HEK293T (cell line): ENCODE measurements at regions not wholly inside any gene's neighbourhood (a gene's known extent, or its start where the extent isn't known, plus 50 kb on each side); places are given as distances from the start of the nearest gene placed in this dataset.

Experiments used
- CTCF ChIA-PET: fragments of 350-600 bp; formaldehyde crosslinking; extraction: SDS; loops from one replicate; lab custom pipeline; 2021; ENCODE audit warnings: antibody characterized with exemption, inconsistent platforms; lab: Yijun Ruan, JAX
- POLR2A ChIA-PET: fragments of 350-600 bp; formaldehyde crosslinking; extraction: SDS; loops from one replicate; lab custom pipeline; 2020; ENCODE audit warnings: antibody characterized with exemption, inconsistent platforms; lab: Yijun Ruan, JAX
- DNase-seq: peaks from one replicate; pipeline ENCODE4 v3.0.0; 2012; ENCODE audit warnings: mixed read lengths; ENCODE audit errors: extremely low spot score
- ARNT ChIP-seq: fragments of 450-650 bp; IDR thresholded peaks from 2 replicates; pipeline ENCODE4 v1.6.1; 2017; ENCODE audit warnings: mild to moderate bottlenecking
- BHLHE40 ChIP-seq: fragments of 450-650 bp; IDR thresholded peaks from 2 replicates; pipeline ENCODE4 v1.6.1; 2016; ENCODE audit warnings: mild to moderate bottlenecking, moderate library complexity, borderline replicate concordance
- CTBP1 ChIP-seq: fragments of 450-650 bp; IDR thresholded peaks from 2 replicates; pipeline ENCODE4 v1.6.1; 2016; ENCODE audit warnings: borderline replicate concordance
- ELF4 ChIP-seq: fragments of 450-650 bp; IDR thresholded peaks from 2 replicates; pipeline ENCODE4 v1.6.1; 2017; ENCODE audit warnings: antibody characterized with exemption
- FOXA1 ChIP-seq: fragments of 450-650 bp; IDR thresholded peaks from 2 replicates; pipeline ENCODE4 v1.6.1; 2016; ENCODE audit warnings: mild to moderate bottlenecking
- FOXK2 ChIP-seq: fragments of 450-650 bp; IDR thresholded peaks from 2 replicates; pipeline ENCODE4 v1.6.1; 2016; ENCODE audit warnings: mild to moderate bottlenecking
- FOXM1 ChIP-seq: fragments of 450-650 bp; IDR thresholded peaks from 2 replicates; pipeline ENCODE4 v1.6.1; 2017; ENCODE audit warnings: mild to moderate bottlenecking, borderline replicate concordance
- HDGF ChIP-seq: fragments of 450-650 bp; IDR thresholded peaks from 2 replicates; pipeline ENCODE4 v1.6.1; 2017; ENCODE audit warnings: antibody characterized with exemption, borderline replicate concordance
- L3MBTL2 ChIP-seq: fragments of 450-650 bp; conservative IDR thresholded peaks from 2 replicates; pipeline ENCODE4 v1.6.1; 2016; ENCODE audit warnings: mild to moderate bottlenecking
- LEF1 ChIP-seq: fragments of 450-650 bp; IDR thresholded peaks from 2 replicates; pipeline ENCODE4 v1.6.1; 2017; ENCODE audit warnings: mild to moderate bottlenecking, borderline replicate concordance
- NFRKB ChIP-seq: fragments of 450-650 bp; IDR thresholded peaks from 2 replicates; pipeline ENCODE4 v1.6.1; 2016; ENCODE audit warnings: mild to moderate bottlenecking, moderate library complexity
- SP1 ChIP-seq: fragments of 450-650 bp; IDR thresholded peaks from 2 replicates; pipeline ENCODE4 v1.6.1; 2017
- SUZ12 ChIP-seq: fragments of 450-650 bp; IDR thresholded peaks from 2 replicates; pipeline ENCODE4 v1.6.1; 2016; ENCODE audit warnings: mild to moderate bottlenecking
- TARDBP ChIP-seq: fragments of 450-650 bp; IDR thresholded peaks from 2 replicates; pipeline ENCODE4 v1.6.1; 2016
- ZNF384 ChIP-seq: fragments of 450-650 bp; IDR thresholded peaks from 2 replicates; pipeline ENCODE4 v1.6.1; 2016
- TF ChIP-seq, protein P1 (sequence below): fragments of 450-650 bp; IDR thresholded peaks from 2 replicates; pipeline ENCODE4 v1.6.1; 2016

GRCh38 chr15:62824111-62825015 is 218.2 kb upstream of the TPM1 start:
- ChIA-PET CTCF (no interaction called here), POLR2A (no interaction called here)
- no peak for DNase-seq
- TF ChIP-seq ARNT: no peak

- no peak for DNase-seq
- TF ChIP-seq NFRKB: no peak
- TF ChIP-seq FOXA1: no peak
- TF ChIP-seq FOXK2: no peak
- no peak for TF ChIP-seq BHLHE40
- TF ChIP-seq ARNT: no peak
- TF ChIP-seq SP1: no peak
- no peak for TF ChIP-seq CTBP1
- TF ChIP-seq ZNF384: no peak
- TF ChIP-seq HDGF: no peak
- CTCF ChIA-PET: no interaction called here
- POLR2A ChIA-PET: no interaction called here
These were observed 217.4 kb upstream of the TPM1 start for GRCh38 chr15:62825191-62825590.

GRCh38 chr15:62826561-62826960 is 216.0 kb upstream of the TPM1 start:
- CTCF ChIA-PET: no interaction called here
- TF ChIP-seq ARNT: no peak
- no peak for TF ChIP-seq LEF1
- TF ChIP-seq FOXM1: no peak
- TF ChIP-seq, protein P1, sequence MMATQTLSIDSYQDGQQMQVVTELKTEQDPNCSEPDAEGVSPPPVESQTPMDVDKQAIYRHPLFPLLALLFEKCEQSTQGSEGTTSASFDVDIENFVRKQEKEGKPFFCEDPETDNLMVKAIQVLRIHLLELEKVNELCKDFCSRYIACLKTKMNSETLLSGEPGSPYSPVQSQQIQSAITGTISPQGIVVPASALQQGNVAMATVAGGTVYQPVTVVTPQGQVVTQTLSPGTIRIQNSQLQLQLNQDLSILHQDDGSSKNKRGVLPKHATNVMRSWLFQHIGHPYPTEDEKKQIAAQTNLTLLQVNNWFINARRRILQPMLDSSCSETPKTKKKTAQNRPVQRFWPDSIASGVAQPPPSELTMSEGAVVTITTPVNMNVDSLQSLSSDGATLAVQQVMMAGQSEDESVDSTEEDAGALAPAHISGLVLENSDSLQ: no peak
- TF ChIP-seq L3MBTL2: no peak
- no peak for TF ChIP-seq HDGF
- TF ChIP-seq NFRKB: no peak
- TF ChIP-seq ZNF384: no peak
- no peak for TF ChIP-seq SP1
- TF ChIP-seq ELF4: no peak
- TF ChIP-seq SUZ12: no peak
- TF ChIP-seq BHLHE40: no peak
- TF ChIP-seq TARDBP: no peak
- TF ChIP-seq CTBP1: no peak
- no peak for TF ChIP-seq FOXA1
- TF ChIP-seq FOXK2: no peak
- DNase-seq: no peak
- POLR2A ChIA-PET: no interaction called here

- POLR2A ChIA-PET: no interaction called here
- no peak for DNase-seq
- TF ChIP-seq BHLHE40 (no peak), ELF4 (no peak), ARNT (no peak), SUZ12 (no peak), SP1 (no peak), LEF1 (no peak), ZNF384 (no peak)
- TF ChIP-seq, protein P1: no peak
- CTCF ChIA-PET: no interaction called here
These were observed 214.2 kb upstream of the TPM1 start for GRCh38 chr15:62828364-62828763.

- ChIA-PET POLR2A (no interaction called here), CTCF (no interaction called here)
- DNase-seq: no peak
- TF ChIP-seq HDGF (no peak), ZNF384 (no peak), CTBP1 (no peak), ELF4 (no peak), SP1 (no peak), FOXK2 (no peak), BHLHE40 (no peak)
These were observed 210.3 kb upstream of the TPM1 start for GRCh38 chr15:62832231-62832630.

DNA sequence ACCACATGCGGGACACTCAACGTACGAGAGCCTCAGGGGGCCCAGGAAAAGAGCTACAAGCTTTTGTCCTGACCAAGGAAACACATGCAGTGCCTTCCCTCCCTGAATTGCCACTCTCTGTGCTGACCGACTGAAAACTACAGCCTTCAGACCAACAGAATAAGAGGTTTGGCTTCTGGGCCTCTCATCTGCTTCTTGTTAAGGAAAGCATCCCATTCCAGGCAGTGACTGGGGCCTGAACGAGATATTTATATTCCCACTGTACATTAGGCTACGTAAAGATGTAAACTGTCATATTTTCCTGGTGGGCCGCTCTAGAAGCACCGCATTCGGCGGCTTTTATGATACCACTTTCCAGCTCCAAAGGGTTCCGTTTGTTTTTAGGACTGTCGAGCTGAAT is 208.9 kb upstream of the TPM1 start:
- TF ChIP-seq L3MBTL2 (no peak), LEF1 (no peak), SP1 (no peak), BHLHE40 (no peak), FOXA1 (no peak), SUZ12 (no peak), NFRKB (no peak), ELF4 (no peak), FOXM1 (no peak), ZNF384 (no peak), TARDBP (no peak), HDGF (no peak), ARNT (no peak), FOXK2 (no peak), CTBP1 (no peak)
- DNase-seq: no peak
- CTCF ChIA-PET: no interaction called here
- POLR2A ChIA-PET: no interaction called here

DNA sequence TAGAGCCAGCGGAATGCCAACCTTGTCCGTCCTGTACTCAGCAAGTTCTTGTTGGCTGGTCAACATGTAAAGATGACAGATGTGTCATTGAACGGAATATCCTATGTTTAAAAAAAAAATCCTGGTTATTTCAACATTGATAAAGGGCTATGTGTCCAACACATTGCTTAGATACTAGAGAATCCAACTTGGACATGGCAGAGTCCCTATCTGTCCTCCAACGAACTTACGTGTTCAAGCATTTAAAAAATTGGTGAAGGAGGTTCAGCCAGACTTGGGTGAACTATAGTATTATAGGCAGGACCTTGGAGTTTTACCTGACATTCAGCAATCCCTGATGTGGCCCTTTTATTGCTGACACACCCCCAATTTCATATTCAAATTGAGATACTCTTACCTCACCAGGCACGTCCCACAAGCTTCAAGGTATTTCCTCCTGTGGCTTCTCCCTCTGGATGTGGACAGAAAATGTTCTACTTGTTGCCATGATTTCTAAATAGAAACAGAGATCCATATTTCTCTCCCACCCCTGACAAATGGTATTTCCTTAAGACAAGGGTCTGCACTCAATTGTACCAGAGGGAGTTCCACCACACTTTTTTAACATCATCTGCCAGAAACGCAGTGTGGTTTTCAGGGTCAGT is 207.7 kb upstream of the TPM1 start:
- DNase-seq: no peak
- TF ChIP-seq TARDBP (no peak), HDGF (no peak), L3MBTL2 (no peak), FOXK2 (no peak), SP1 (no peak), ARNT (no peak), LEF1 (no peak), ZNF384 (no peak), FOXA1 (no peak)
- TF ChIP-seq, protein P1: no peak
- ChIA-PET POLR2A (no interaction called here), CTCF (no interaction called here)
